Fibroblast of skin of abdomen (primary cell): ENCODE measurements at regions not wholly inside any gene's neighbourhood (a gene's known extent, or its start where the extent isn't known, plus 50 kb on each side); places are given as distances from the start of the nearest gene placed in this dataset.

Source experiments
- DNase-seq: peaks from one replicate; pipeline ENCODE4 v3.0.0-alpha.2; 2013

- no peak for DNase-seq
Observed at GRCh38 chr3:153032891-153033290, 129.1 kb upstream of the RAP2B start.

- no peak for DNase-seq
Observed at GRCh38 chr3:153036846-153037245, 125.2 kb upstream of the RAP2B start.

GRCh38 chr3:153038367-153038766, 123.7 kb upstream of the RAP2B start:
- no peak for DNase-seq

- no peak for DNase-seq
Observed at GRCh38 chr3:153038779-153039178, 123.2 kb upstream of the RAP2B start.

- DNase-seq: no peak
Observed at GRCh38 chr3:153041181-153041580, 120.8 kb upstream of the RAP2B start.

GRCh38 chr3:153042088-153042487, 119.9 kb upstream of the RAP2B start:
- DNase-seq: no peak

GRCh38 chr3:153043729-153044328, 118.2 kb upstream of the RAP2B start:
- DNase-seq: peak; percentile 44

GRCh38 chr3:153045150-153045549, 116.9 kb upstream of the RAP2B start:
- peak; percentile 46 for DNase-seq

GRCh38 chr3:153050978-153051377, 111.0 kb upstream of the RAP2B start:
- DNase-seq: no peak

- peak; percentile 86 for DNase-seq
Observed at GRCh38 chr3:153051427-153052095, 110.5 kb upstream of the RAP2B start.

GRCh38 chr3:153052096-153052460, 109.9 kb upstream of the RAP2B start:
- DNase-seq: peak; percentile 94

- no peak for DNase-seq
Observed at GRCh38 chr3:153055217-153055616, 106.8 kb upstream of the RAP2B start.

- no peak for DNase-seq
Observed at GRCh38 chr3:153055779-153056178, 106.2 kb upstream of the RAP2B start.

GRCh38 chr3:153058031-153058688, 103.9 kb upstream of the RAP2B start:
- peak; percentile 80 for DNase-seq

- DNase-seq: no peak
Observed at GRCh38 chr3:153060346-153060745, 101.7 kb upstream of the RAP2B start.

GRCh38 chr3:153061938-153062528, 100.0 kb upstream of the RAP2B start:
- DNase-seq: no peak

GRCh38 chr3:153063337-153063736, 98.7 kb upstream of the RAP2B start:
- DNase-seq: no peak

GRCh38 chr3:153066983-153067382, 95.0 kb upstream of the RAP2B start:
- DNase-seq: no peak

- peak; percentile 77 for DNase-seq
Observed at GRCh38 chr3:153069598-153070510, 92.2 kb upstream of the RAP2B start.

GRCh38 chr3:153070511-153070868, 91.5 kb upstream of the RAP2B start:
- peak; percentile 33 for DNase-seq

GRCh38 chr3:153072382-153072781, 89.6 kb upstream of the RAP2B start:
- no peak for DNase-seq

- DNase-seq: no peak
Observed at GRCh38 chr3:153072856-153073255, 89.2 kb upstream of the RAP2B start.

- DNase-seq: no peak
Observed at GRCh38 chr3:153073636-153074035, 88.4 kb upstream of the RAP2B start.
